ENCODE measurements at regions not wholly inside any gene's neighbourhood (a gene's known extent, or its start where the extent isn't known, plus 50 kb on each side); places are given as distances from the start of the nearest gene placed in this dataset.

GRCh38 chr14:84797326-84797725 lies 732.6 kb upstream of the FLRT2 start:
- DNase-seq (ENCODE audit: low read depth) = peak; percentile 8
- Histone ChIP-seq H3K27me3 (replicated peaks; ENCODE audit: control insufficient read depth, insufficient read depth, low read length) (no peaks in the 10 kb centered on the region), H3K9me3 (ENCODE audit: control insufficient read depth, low read length) (no peaks in the 10 kb centered on the region), H3K9ac (ENCODE audit: low read length) (no peak overlapping the region), H3K4me3 (ENCODE audit: low read length) (no peak overlapping the region), H3K36me3 (ENCODE audit: control insufficient read depth, insufficient read depth, low read length, severe bottlenecking) (no peaks in the 10 kb centered on the region), H3K4me1 (ENCODE audit: control insufficient read depth, insufficient read depth, low read length) (peaks cover 3% of the 10 kb centered on the region)

GRCh38 chr14:84804468-84804867 lies 725.5 kb upstream of the FLRT2 start:
- no peak for DNase-seq (ENCODE audit: low read depth)
- H3K36me3 ChIP-seq (ENCODE audit: control insufficient read depth, insufficient read depth, low read length, severe bottlenecking) = no peaks in the 10 kb centered on the region
- H3K4me3 ChIP-seq (ENCODE audit: low read length) = no peak overlapping the region
- no peak overlapping the region for H3K9ac ChIP-seq (ENCODE audit: low read length)
- no peaks in the 10 kb centered on the region for H3K9me3 ChIP-seq (ENCODE audit: control insufficient read depth, low read length)
- H3K27me3 ChIP-seq (replicated peaks; ENCODE audit: control insufficient read depth, insufficient read depth, low read length) = no peaks in the 10 kb centered on the region
- peaks cover 15% of the 10 kb centered on the region for H3K4me1 ChIP-seq (ENCODE audit: control insufficient read depth, insufficient read depth, low read length)

- Histone ChIP-seq H3K9me3 (ENCODE audit: control insufficient read depth, low read length) (no peaks in the 10 kb centered on the region), H3K9ac (ENCODE audit: low read length) (no peak overlapping the region), H3K36me3 (ENCODE audit: control insufficient read depth, insufficient read depth, low read length, severe bottlenecking) (no peaks in the 10 kb centered on the region), H3K4me1 (ENCODE audit: control insufficient read depth, insufficient read depth, low read length) (peaks cover 15% of the 10 kb centered on the region), H3K4me3 (ENCODE audit: low read length) (no peak overlapping the region), H3K27me3 (replicated peaks; ENCODE audit: control insufficient read depth, insufficient read depth, low read length) (no peaks in the 10 kb centered on the region)
- DNase-seq (ENCODE audit: low read depth) = no peak
These were observed 725.0 kb upstream of the FLRT2 start for GRCh38 chr14:84804895-84805294.

DNA sequence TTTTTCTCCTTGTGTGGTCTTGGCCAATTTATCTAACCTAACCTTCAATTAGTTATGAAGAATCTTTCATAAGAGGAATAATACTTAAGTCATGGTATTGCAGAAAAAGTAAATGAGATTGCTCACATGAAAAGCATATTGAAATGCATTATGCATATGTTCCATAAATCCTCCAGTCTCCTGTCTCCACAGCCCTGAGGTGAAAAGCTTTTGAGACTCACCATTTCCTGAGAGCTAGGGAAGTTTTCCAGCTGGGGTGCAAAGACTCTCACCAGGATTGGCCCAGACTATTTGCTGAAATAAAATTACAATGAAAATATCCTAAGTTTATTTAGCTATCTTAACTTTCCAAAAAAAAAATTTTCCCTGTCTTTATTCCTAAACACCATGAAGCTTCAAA lies 723.8 kb upstream of the FLRT2 start:
- H3K9me3 ChIP-seq (ENCODE audit: control insufficient read depth, low read length) = no peaks in the 10 kb centered on the region
- peaks cover 15% of the 10 kb centered on the region for H3K4me1 ChIP-seq (ENCODE audit: control insufficient read depth, insufficient read depth, low read length)
- no peak for DNase-seq (ENCODE audit: low read depth)
- H3K9ac ChIP-seq (ENCODE audit: low read length) = no peak overlapping the region
- H3K27me3 ChIP-seq (replicated peaks; ENCODE audit: control insufficient read depth, insufficient read depth, low read length) = no peaks in the 10 kb centered on the region
- H3K36me3 ChIP-seq (ENCODE audit: control insufficient read depth, insufficient read depth, low read length, severe bottlenecking) = no peaks in the 10 kb centered on the region
- no peak overlapping the region for H3K4me3 ChIP-seq (ENCODE audit: low read length)

GRCh38 chr14:84806622-84807021 lies 723.3 kb upstream of the FLRT2 start:
- DNase-seq (ENCODE audit: low read depth) = no peak
- no peak overlapping the region for H3K9ac ChIP-seq (ENCODE audit: low read length)
- H3K4me1 ChIP-seq (ENCODE audit: control insufficient read depth, insufficient read depth, low read length) = peaks cover 15% of the 10 kb centered on the region
- no peaks in the 10 kb centered on the region for H3K27me3 ChIP-seq (replicated peaks; ENCODE audit: control insufficient read depth, insufficient read depth, low read length)
- H3K36me3 ChIP-seq (ENCODE audit: control insufficient read depth, insufficient read depth, low read length, severe bottlenecking) = no peaks in the 10 kb centered on the region
- H3K9me3 ChIP-seq (ENCODE audit: control insufficient read depth, low read length) = no peaks in the 10 kb centered on the region
- no peak overlapping the region for H3K4me3 ChIP-seq (ENCODE audit: low read length)

DNA sequence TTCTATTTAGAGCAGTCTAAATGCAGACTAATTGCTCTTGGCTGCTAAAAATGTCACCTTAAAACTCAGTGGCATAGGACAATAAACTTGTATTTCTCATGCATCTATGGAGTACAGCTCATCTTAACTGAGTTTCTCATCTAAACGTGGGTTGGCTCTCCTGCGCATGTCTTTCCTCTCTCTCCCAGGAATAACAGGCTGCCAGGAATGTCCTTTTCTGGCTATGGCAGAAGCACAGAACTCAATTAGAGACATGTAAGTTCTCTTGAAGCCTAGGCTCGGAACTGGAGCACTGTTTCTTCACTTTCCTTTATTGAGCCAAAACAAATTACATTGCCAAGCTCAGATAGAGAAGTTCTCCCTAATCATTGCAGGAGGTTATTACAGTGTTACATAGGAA lies 722.3 kb upstream of the FLRT2 start:
- Histone ChIP-seq H3K36me3 (ENCODE audit: control insufficient read depth, insufficient read depth, low read length, severe bottlenecking) (no peaks in the 10 kb centered on the region), H3K4me1 (ENCODE audit: control insufficient read depth, insufficient read depth, low read length) (peaks cover 15% of the 10 kb centered on the region), H3K9me3 (ENCODE audit: control insufficient read depth, low read length) (no peaks in the 10 kb centered on the region), H3K9ac (ENCODE audit: low read length) (no peak overlapping the region), H3K4me3 (ENCODE audit: low read length) (no peak overlapping the region), H3K27me3 (replicated peaks; ENCODE audit: control insufficient read depth, insufficient read depth, low read length) (no peaks in the 10 kb centered on the region)
- DNase-seq (ENCODE audit: low read depth) = no peak

DNA sequence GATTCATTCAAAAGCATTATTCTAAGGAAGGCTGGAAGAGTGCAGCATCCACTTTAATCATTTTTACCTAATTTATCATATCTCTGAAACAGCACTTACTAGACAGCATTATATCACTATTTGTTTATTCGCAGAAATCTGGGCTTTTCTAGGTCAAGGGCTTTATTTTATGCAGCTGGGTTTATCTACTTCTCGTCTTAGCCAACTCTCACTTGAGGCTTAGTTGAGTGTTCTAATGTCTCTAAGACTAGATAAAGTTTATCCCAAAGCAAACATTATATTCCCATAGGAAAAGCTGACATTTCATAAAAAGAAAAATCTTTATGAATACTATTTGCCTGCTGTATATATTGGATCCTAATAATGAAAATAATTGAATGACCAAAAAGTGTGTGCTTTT lies 720.8 kb upstream of the FLRT2 start:
- H3K9me3 ChIP-seq (ENCODE audit: control insufficient read depth, low read length) = no peaks in the 10 kb centered on the region
- H3K36me3 ChIP-seq (ENCODE audit: control insufficient read depth, insufficient read depth, low read length, severe bottlenecking) = no peaks in the 10 kb centered on the region
- H3K4me1 ChIP-seq (ENCODE audit: control insufficient read depth, insufficient read depth, low read length) = peaks cover 15% of the 10 kb centered on the region
- H3K27me3 ChIP-seq (replicated peaks; ENCODE audit: control insufficient read depth, insufficient read depth, low read length) = no peaks in the 10 kb centered on the region
- no peak for DNase-seq (ENCODE audit: low read depth)
- no peak overlapping the region for H3K9ac ChIP-seq (ENCODE audit: low read length)
- no peak overlapping the region for H3K4me3 ChIP-seq (ENCODE audit: low read length)

DNA sequence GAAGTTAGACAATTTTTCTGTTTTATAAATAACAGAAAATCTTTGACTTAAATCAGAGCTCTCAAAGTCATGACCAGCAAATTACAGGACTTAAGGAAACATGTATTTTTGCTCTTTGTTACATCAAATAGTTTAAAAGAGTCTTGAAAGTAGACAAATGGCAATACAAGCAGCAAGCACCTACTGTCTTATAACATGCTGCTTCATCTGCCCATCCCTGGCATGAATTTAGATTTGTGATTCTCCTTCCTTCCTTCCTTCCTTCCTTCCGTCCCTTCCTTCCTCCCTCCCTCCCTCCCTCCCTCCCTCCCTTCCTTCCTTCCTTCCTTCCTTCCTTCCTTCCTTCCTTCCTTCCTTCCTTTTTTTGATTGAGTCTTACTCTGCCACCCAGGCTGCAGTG lies 715.6 kb upstream of the FLRT2 start:
- Histone ChIP-seq H3K36me3 (ENCODE audit: control insufficient read depth, insufficient read depth, low read length, severe bottlenecking) (no peaks in the 10 kb centered on the region), H3K9ac (ENCODE audit: low read length) (no peak overlapping the region), H3K9me3 (ENCODE audit: control insufficient read depth, low read length) (no peaks in the 10 kb centered on the region), H3K4me1 (ENCODE audit: control insufficient read depth, insufficient read depth, low read length) (no peaks in the 10 kb centered on the region), H3K4me3 (ENCODE audit: low read length) (no peak overlapping the region), H3K27me3 (replicated peaks; ENCODE audit: control insufficient read depth, insufficient read depth, low read length) (no peaks in the 10 kb centered on the region)
- DNase-seq (ENCODE audit: low read depth) = no peak

GRCh38 chr14:84819528-84819927 lies 710.4 kb upstream of the FLRT2 start:
- Histone ChIP-seq H3K9ac (ENCODE audit: low read length) (no peak overlapping the region), H3K27me3 (replicated peaks; ENCODE audit: control insufficient read depth, insufficient read depth, low read length) (no peaks in the 10 kb centered on the region), H3K9me3 (ENCODE audit: control insufficient read depth, low read length) (no peaks in the 10 kb centered on the region), H3K36me3 (ENCODE audit: control insufficient read depth, insufficient read depth, low read length, severe bottlenecking) (no peaks in the 10 kb centered on the region), H3K4me3 (ENCODE audit: low read length) (no peak overlapping the region), H3K4me1 (ENCODE audit: control insufficient read depth, insufficient read depth, low read length) (no peaks in the 10 kb centered on the region)
- peak; percentile 63 for DNase-seq (ENCODE audit: low read depth)

GRCh38 chr14:84825481-84826251 lies 704.3 kb upstream of the FLRT2 start:
- no peaks in the 10 kb centered on the region for H3K27me3 ChIP-seq (replicated peaks; ENCODE audit: control insufficient read depth, insufficient read depth, low read length)
- peak; percentile 37 for DNase-seq (ENCODE audit: low read depth)
- no peak overlapping the region for H3K9ac ChIP-seq (ENCODE audit: low read length)
- no peaks in the 10 kb centered on the region for H3K4me1 ChIP-seq (ENCODE audit: control insufficient read depth, insufficient read depth, low read length)
- no peaks in the 10 kb centered on the region for H3K36me3 ChIP-seq (ENCODE audit: control insufficient read depth, insufficient read depth, low read length, severe bottlenecking)
- H3K9me3 ChIP-seq (ENCODE audit: control insufficient read depth, low read length) = no peaks in the 10 kb centered on the region
- H3K4me3 ChIP-seq (ENCODE audit: low read length) = no peak overlapping the region

DNA sequence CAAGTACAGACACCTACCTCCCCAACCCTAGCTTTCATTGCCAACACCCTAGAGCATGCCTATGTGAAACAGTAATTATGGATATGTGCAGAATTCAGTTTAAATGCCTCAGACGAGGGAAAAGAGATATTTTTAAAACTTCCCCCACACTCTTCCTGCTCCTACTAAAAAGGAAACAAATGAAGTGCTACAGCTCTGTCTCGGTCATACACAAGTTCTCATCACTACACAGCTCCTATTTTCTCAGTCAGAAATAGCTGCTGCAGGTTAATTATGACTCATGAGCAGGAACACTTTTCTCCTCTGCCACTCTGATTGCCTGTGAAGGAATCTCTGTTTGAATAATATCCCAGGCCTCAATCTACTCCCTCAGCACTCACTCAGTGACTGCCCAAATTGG lies 703.6 kb upstream of the FLRT2 start:
- Histone ChIP-seq H3K27me3 (replicated peaks; ENCODE audit: control insufficient read depth, insufficient read depth, low read length) (no peaks in the 10 kb centered on the region), H3K36me3 (ENCODE audit: control insufficient read depth, insufficient read depth, low read length, severe bottlenecking) (no peaks in the 10 kb centered on the region), H3K9me3 (ENCODE audit: control insufficient read depth, low read length) (no peaks in the 10 kb centered on the region), H3K4me3 (ENCODE audit: low read length) (no peak overlapping the region), H3K4me1 (ENCODE audit: control insufficient read depth, insufficient read depth, low read length) (no peaks in the 10 kb centered on the region), H3K9ac (ENCODE audit: low read length) (no peak overlapping the region)
- no peak for DNase-seq (ENCODE audit: low read depth)

DNA sequence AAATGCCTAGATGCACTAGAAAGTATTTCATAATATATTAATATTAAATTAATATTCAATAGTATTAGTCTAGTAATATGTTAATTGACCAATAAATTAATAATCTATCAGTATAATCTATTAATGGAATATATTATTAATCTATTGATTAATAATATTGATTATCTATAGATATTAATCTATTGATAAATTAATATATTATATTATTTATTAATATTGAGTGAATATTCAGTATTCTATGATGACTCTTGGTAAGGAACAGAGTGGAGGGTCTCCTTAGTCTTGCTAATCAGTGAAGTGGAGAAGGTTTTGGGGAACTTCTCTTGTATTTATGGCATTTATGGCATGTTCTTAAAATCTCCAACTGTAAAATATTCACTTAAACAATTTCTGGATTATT lies 679.3 kb upstream of the FLRT2 start:
- Histone ChIP-seq H3K27me3 (replicated peaks; ENCODE audit: control insufficient read depth, insufficient read depth, low read length) (no peaks in the 10 kb centered on the region), H3K36me3 (ENCODE audit: control insufficient read depth, insufficient read depth, low read length, severe bottlenecking) (no peaks in the 10 kb centered on the region), H3K4me1 (ENCODE audit: control insufficient read depth, insufficient read depth, low read length) (no peaks in the 10 kb centered on the region), H3K9ac (ENCODE audit: low read length) (no peak overlapping the region), H3K9me3 (ENCODE audit: control insufficient read depth, low read length) (no peaks in the 10 kb centered on the region), H3K4me3 (ENCODE audit: low read length) (no peak overlapping the region)
- DNase-seq (ENCODE audit: low read depth) = no peak

Data from adipocyte (in vitro differentiated cells).